ENCODE measurements at regions not wholly inside any gene's neighbourhood (a gene's known extent, or its start where the extent isn't known, plus 50 kb on each side); places are given as distances from the start of the nearest gene placed in this dataset.

DNA sequence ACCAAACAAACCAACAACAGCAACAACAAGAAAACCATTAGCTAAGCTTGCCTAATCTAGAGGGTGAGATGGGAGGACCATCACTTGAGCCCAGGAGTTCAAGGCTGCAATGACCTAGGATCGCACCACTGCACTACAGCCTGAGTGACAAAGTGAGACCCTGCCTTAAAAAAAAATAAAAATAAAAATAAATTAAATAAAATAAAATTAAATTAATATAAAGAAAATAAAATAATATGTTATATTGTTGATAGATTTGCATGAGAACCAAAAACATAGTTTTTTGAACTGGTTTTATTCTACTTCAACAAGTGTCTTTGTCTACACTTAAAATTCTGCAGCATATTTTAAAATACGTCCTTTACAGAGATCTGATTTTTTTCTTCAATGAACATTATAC, 2683.1 kb downstream of the ARAP2 start:
- in situ Hi-C loops (cut with HindIII; ENCODE audit: low pct_ligation_motif_present, low pct_unique_long_range_greater_than_20kb, low sequenced_read_pairs): no loop called here
- DNase-seq: no peak

DNA sequence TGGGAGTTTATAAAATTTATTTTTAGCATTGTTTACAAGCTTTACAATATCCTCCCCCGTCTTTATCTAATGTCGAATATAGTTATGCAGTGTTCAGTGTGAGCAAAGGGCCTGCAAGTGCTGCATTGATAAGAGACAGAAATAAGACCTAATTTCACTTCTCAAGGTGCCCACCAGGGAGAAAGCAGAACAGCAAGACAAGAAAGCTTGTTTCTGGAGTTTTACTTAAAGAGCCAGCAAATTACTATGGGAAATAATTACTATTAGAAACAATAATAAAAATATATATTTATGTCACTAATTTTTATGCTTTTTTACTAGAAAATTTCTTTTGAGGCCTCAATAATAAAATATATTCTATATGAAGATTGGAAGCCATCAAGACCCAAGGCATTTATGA, 2677.7 kb downstream of the ARAP2 start:
- in situ Hi-C loops (cut with HindIII; ENCODE audit: low pct_ligation_motif_present, low pct_unique_long_range_greater_than_20kb, low sequenced_read_pairs): no loop called here
- DNase-seq: no peak

DNA sequence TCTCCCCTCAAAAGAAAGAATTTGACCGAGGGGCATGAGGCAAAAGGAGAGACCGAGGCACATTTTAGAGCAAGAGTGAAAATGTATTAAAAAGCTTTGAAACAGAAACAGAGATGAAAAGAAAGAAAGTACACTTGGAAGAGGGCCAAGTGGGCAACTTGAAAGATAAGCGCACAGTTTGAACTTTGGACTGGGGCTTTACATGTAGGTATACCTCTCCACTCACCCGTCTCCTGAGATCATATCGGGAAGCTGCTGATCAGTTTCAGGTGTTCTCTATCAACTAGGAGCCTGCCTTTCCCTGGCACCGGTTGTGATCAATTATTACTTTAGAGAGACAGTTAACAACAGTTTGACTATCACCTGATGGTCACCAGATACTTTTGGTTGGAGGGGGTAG, 2666.5 kb downstream of the ARAP2 start:
- no peak for DNase-seq
- in situ Hi-C loops (cut with HindIII; ENCODE audit: low pct_ligation_motif_present, low pct_unique_long_range_greater_than_20kb, low sequenced_read_pairs): no loop called here

DNA sequence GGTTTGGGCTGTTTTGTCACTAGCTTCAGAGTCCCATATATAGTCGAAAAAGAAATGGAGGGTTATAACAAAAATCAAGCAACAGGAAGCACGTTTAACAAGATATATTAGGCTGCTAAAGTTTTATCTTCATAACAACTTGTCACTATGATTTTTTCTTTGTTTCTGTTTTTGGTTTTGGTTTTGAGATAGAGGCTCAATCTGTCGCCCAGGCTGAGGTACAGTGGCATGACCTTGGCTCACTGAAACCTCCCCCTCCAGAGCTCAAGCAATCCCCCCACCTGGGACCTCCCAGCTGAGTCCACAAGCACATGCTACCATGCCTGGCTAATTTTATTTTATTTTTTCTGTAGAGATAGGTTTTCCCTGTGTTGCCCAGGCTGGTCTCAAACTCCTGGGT, 2664.4 kb downstream of the ARAP2 start:
- in situ Hi-C loops (cut with HindIII; ENCODE audit: low pct_ligation_motif_present, low pct_unique_long_range_greater_than_20kb, low sequenced_read_pairs): no loop called here

DNA sequence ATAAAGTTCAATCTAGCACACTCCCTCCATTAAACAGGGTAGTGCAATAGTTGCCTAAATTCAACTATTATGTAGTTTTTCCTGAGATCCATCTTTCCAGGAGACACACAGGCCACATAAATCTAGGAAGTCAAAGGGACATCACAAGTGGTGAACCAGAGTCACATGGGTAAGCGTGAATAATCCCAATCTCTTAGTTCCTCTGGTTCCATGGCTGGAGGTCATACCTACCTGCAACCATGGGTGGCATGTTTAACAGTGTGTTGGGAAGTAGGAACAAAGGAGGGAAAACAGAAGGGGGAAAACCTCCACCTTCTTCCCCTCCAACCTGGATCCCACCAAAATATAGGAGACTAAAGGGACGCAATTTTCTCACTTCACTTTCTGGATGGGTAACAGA, 2651.6 kb downstream of the ARAP2 start:
- DNase-seq: no peak
- in situ Hi-C loops (cut with HindIII; ENCODE audit: low pct_ligation_motif_present, low pct_unique_long_range_greater_than_20kb, low sequenced_read_pairs): no loop called here

More for the DNA sequence above, 2664.4 kb downstream of the ARAP2 start:
- no peak for DNase-seq

DNA sequence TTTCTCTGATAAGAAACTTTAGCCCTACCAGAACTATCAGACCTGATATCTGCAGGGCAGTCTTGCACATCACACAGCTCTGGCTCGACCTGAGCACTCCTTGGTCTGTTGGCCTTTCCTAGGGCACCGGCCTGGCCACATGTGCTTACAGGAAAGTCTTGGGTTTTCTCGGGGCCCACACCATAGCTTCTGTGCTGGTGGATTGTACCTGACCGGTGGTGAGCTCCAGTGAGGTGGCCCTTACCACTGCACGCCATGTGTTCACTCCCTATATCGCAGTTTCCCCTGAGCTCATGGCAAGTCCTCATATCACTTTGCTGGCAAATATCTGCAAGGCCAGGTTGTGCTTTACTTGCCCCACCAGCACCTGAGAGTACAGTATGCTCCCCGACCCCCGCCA, 2637.4 kb downstream of the ARAP2 start:
- in situ Hi-C loops (cut with HindIII; ENCODE audit: low pct_ligation_motif_present, low pct_unique_long_range_greater_than_20kb, low sequenced_read_pairs): no loop called here
- DNase-seq: no peak

DNA sequence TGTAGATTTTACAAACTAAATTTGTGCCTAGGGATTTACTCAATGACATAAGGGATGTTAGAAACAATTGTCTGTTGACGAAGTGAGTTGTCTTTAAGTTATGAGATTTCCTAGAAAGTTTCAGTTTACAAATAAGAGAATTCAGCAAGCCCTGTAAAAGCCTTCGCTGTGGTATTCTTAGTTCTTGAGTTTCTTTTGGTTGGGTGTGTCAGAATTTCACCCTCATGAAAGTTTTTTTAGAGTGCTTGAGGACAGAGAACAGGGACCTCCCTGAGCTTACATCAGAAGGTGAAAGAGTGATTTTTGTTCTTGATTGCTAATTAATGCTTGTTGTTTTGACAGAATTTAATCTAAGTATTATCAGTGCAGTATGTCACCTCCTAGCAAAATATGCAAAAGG, 2628.2 kb downstream of the ARAP2 start:
- no peak for DNase-seq
- in situ Hi-C loops (cut with HindIII; ENCODE audit: low pct_ligation_motif_present, low pct_unique_long_range_greater_than_20kb, low sequenced_read_pairs): no loop called here

DNA sequence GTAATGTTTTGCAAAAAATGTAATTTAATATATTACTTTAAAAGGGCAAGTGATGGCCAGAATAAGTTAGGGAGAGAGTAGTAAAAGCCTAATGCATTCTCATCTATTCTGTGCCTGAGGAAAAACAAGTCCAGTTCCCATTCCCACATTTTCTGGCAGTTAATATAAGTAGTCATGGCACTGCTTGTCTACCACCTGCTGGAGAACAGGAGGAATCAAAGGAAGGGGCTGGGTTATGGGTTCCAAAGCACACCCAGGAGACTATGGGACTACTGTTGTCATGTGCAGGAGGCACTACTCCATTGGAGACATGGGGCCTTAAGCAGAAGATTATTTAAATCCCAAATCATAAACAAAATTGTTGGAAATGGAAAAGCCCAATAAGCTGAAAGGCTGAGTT, 2618.6 kb downstream of the ARAP2 start:
- in situ Hi-C loops (cut with HindIII; ENCODE audit: low pct_ligation_motif_present, low pct_unique_long_range_greater_than_20kb, low sequenced_read_pairs): no loop called here
- peak; percentile 8 for DNase-seq

DNA sequence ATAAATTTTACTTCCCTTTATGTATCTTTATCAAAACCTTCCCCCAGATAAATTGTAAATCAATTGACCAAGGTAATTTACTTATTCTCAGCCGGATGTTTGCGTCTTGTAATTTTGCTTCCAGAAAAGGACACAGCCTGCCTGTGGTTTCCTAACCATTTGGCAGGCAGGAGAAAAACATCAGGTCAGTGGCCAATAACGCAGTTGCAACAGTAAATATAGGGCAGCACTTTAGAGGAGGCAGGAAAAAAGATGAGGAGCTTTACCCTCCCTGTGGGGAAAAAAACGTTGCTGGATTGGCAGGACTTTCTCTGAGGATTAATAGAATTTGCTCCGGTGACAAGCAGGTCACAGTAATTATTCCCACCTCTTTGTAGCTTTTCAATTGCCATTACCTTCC, 2618.1 kb downstream of the ARAP2 start:
- DNase-seq: no peak
- in situ Hi-C loops (cut with HindIII; ENCODE audit: low pct_ligation_motif_present, low pct_unique_long_range_greater_than_20kb, low sequenced_read_pairs): no loop called here

DNA sequence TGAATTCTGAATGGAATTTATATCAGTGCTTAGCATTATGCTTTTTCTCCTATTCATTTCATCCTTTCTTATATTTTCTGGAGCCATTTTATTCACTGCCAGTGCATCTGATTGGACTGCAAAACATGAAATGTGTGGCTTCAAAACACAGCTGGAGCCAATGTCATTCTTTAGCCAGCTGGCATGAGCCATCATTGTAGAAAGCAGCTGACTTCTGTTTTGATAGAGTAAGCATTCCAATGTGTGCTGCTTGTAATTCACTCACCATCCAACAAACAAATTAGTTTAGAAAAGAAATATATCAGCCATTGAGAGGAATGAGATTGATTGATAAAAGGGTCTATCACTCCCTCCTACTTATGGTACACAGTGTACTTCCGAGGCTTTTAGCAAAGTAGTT, 2616.0 kb downstream of the ARAP2 start:
- in situ Hi-C loops (cut with HindIII; ENCODE audit: low pct_ligation_motif_present, low pct_unique_long_range_greater_than_20kb, low sequenced_read_pairs): no loop called here
- DNase-seq: no peak

DNA sequence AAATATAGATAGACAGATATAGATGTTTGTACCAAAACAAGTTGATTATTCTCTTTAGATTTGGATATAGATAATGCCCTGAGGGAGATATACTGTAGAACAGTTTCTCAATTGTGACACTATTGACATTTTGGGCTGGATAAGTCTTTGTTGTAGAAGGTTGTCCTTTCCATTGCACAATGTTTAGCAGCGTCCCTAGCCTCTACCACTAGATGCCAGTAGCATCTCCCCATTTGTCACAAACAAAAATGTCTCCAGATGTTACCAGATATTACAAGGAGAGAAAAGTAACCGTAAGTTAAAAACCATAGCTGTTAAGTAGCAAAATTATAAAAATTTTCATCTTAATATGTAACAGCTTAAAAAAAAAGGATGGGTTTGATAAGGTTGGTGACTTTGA, 2595.3 kb downstream of the ARAP2 start:
- peak; percentile 22 for DNase-seq
- in situ Hi-C loops (cut with HindIII; ENCODE audit: low pct_ligation_motif_present, low pct_unique_long_range_greater_than_20kb, low sequenced_read_pairs): no loop called here

DNA sequence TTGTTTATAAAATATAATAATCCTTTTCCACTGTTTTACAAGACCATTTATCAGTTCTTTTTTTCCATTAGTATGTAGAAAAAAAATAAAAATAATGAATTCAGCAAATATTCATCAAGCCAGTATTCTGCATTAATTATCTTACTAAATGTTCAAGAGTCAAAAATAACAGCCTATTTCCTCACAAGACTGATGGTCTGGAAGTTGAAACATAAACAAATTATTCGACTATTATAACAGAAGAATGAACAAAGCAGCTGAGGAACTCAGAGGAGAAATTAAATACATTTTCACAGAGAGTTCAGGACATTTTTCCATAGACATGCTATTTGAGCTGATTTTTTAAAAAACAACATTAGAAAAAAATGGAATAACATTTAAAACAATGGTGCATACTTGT, 2594.8 kb downstream of the ARAP2 start:
- in situ Hi-C loops (cut with HindIII; ENCODE audit: low pct_ligation_motif_present, low pct_unique_long_range_greater_than_20kb, low sequenced_read_pairs): no loop called here
- no peak for DNase-seq

DNA sequence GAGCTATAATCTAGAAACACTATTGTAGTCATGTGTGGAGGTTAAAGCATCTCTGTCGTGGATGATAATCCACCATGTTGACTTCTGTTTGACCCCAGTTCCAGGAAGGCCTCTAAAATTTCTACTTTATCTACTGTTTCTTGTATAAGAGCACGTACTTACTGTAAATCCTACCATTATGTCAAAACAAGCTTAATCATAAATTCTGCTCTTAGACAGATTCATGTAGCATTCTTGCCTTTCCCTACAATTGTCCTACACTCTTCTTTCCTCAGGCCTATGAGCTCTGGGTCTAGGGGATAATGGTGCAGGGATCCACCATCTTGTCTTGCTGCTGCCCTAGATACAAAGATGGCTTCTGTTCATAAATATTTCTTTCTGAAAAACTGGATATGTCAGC, 2594.3 kb downstream of the ARAP2 start:
- in situ Hi-C loops (cut with HindIII; ENCODE audit: low pct_ligation_motif_present, low pct_unique_long_range_greater_than_20kb, low sequenced_read_pairs): no loop called here
- no peak for DNase-seq

DNA sequence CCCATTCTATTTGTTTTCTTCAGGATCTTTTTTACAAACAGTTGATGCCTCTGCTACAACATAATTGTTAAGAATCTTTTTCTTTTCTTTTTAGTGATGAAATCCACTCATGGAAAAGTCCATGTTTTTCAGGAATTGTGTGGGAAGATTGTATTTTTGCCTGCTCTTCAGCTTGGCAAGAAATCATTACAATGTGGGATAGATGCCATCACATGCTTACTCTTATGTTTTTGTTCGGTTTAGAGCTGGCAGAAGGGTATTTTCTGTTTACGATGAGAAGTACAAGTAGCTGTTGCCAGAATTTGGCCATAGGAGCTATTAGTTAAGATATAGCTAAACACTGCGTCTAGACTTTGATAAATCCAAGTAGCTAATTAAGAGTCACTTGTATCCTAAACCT, 2585.3 kb downstream of the ARAP2 start:
- in situ Hi-C loops (cut with HindIII; ENCODE audit: low pct_ligation_motif_present, low pct_unique_long_range_greater_than_20kb, low sequenced_read_pairs): no loop called here
- no peak for DNase-seq

DNA sequence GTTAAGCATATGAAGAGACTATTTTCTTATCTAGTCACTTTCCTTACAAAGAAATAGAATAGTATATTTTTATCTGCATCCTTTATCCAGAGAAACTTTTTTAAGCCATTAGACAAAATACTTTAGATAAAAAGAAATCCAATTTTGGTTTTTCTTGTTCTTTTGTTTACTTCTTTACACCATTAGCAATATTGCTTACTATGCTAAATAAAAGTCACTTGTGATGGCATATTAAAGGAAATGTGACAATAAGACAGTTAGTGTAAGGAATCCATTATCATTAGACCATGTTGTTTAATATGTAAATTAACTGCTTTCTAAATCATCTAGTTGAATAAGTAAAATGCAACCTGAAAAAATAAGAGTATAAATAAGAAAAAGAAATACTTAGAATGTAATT, 2582.7 kb downstream of the ARAP2 start:
- no peak for DNase-seq
- in situ Hi-C loops (cut with HindIII; ENCODE audit: low pct_ligation_motif_present, low pct_unique_long_range_greater_than_20kb, low sequenced_read_pairs): no loop called here

DNA sequence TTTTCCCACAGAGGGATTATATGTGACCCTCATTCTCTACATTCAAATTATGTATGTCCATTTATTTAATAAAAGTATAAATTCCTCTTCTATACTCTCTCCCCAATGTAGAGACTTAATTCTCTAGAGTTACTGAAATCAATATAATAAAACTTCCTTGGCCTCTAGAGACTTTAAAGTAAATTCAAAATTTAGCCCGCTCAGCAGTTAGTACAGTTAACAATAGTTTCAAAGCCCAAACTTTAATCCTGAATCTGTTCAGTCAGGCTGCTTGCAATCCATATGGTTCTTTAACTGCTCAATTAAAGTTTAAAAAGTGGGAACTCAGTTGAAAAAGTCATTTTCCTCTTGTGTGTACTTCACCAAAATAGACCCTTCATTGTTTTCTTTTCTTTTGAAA, 2558.4 kb downstream of the ARAP2 start:
- no peak for DNase-seq
- in situ Hi-C loops (cut with HindIII; ENCODE audit: low pct_ligation_motif_present, low pct_unique_long_range_greater_than_20kb, low sequenced_read_pairs): no loop called here

DNA sequence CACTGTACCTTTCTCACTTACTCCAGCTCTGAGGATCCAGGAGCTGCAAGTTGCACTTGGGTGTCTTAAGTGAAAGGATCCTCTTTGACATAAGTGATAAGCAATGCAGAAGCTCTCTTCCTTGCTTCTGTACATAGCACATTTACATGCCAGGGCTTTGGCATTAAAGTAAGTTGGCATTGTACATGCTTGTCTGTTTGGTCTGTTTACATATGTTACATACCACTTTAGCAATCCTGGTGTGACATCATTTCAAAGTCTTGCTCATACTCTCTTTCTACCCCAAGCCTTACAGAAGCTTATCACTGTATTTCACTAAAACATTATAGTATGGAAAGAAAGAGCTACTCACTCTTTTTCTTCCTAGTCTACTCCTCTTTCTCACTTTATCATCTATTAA, 2548.3 kb downstream of the ARAP2 start:
- in situ Hi-C loops (cut with HindIII; ENCODE audit: low pct_ligation_motif_present, low pct_unique_long_range_greater_than_20kb, low sequenced_read_pairs): no loop called here
- DNase-seq: no peak

DNA sequence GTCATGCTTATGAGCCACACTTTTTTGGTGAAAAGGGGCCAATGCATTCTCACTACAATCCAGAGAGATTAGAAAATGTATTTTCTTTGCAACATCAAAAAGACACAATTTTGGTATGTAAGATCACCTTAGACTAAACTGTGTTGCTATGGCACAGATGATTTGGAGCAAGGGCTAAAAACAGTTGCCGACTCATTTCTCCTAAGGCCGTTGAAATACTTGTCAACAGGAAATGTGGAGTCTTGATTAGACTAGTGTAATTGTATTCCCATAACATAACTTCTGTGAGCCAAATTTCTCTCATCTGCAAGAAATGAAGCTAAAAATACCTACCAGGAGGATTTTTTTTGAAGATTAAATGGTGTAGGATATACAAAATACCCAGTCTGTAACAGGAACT, 2547.7 kb downstream of the ARAP2 start:
- DNase-seq: no peak
- in situ Hi-C loops (cut with HindIII; ENCODE audit: low pct_ligation_motif_present, low pct_unique_long_range_greater_than_20kb, low sequenced_read_pairs): no loop called here

DNA sequence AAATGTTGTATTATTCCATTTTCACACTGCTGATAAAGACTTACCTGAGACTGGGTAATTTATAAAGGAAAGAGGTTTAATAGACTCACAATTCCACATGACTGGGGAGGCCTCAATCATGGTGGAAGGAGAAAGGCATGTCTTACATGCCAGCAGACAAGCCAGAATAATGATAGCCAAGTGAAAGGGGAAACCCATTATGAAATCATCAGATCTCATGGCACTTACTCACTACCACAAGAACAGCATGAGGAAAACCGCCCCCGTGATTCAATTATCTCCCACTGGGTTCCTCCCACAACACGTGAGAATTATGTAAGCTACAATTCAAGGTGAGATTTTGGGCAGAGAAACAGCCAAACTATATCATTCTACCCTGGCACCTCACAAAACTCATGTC, 2535.1 kb downstream of the ARAP2 start:
- DNase-seq: no peak
- in situ Hi-C loops (cut with HindIII; ENCODE audit: low pct_ligation_motif_present, low pct_unique_long_range_greater_than_20kb, low sequenced_read_pairs): no loop called here

DNA sequence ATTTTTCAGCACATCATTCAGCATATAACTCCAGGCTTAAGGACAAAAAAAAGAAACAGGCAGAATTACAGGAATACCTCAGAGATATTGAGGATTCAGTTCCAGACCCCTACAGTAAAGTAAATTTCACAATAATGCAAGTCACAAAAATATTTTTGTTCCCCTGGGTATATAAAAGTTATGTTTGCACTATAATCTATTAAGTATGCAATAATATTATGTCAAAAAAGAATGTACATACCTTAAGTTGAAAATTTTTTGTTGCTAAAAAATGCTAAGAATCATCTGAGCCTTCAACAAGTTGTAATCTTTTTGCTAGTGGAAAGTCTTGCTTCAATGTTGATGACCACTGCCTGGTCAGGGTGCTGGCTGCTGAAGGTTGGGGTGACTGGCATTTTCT, 2532.5 kb downstream of the ARAP2 start:
- in situ Hi-C loops (cut with HindIII; ENCODE audit: low pct_ligation_motif_present, low pct_unique_long_range_greater_than_20kb, low sequenced_read_pairs): no loop called here
- no peak for DNase-seq

DNA sequence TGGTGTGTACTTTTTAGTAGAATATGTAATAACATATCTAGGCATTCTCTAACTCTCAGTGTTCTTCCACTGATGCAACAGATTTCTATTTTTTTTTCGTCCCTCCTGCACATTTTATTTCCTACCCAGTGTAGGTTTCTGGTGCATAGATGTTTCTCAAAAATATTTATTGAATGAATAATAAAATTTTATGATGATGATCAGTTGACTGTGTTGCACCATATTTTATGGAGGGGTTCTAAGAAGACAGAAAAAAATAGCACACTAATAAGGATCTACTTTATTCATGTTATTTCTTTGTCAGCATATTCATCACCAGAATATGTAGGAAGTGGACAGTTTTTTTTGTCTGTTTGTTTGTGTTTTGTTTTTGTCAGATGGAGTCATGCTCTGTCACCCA, 2529.3 kb downstream of the ARAP2 start:
- no peak for DNase-seq
- in situ Hi-C loops (cut with HindIII; ENCODE audit: low pct_ligation_motif_present, low pct_unique_long_range_greater_than_20kb, low sequenced_read_pairs): no loop called here
